HG02763 (cell line): ENCODE measurements at regions not wholly inside any gene's neighbourhood (a gene's known extent, or its start where the extent isn't known, plus 50 kb on each side); places are given as distances from the start of the nearest gene placed in this dataset.
"Not testable (repeated sequence)": the region's sequence is repeated elsewhere in the genome, so short reads cannot be mapped to it uniquely, and the experiment has no call there.

Source experiments
- ATAC-seq: cut with Tn5 transposase; IDR thresholded peaks from one replicate; pipeline ENCODE4 v1.9.1; 2021; ENCODE audit warnings: mild to moderate bottlenecking, moderate library complexity; ENCODE audit not compliant: unreplicated experiment

DNA sequence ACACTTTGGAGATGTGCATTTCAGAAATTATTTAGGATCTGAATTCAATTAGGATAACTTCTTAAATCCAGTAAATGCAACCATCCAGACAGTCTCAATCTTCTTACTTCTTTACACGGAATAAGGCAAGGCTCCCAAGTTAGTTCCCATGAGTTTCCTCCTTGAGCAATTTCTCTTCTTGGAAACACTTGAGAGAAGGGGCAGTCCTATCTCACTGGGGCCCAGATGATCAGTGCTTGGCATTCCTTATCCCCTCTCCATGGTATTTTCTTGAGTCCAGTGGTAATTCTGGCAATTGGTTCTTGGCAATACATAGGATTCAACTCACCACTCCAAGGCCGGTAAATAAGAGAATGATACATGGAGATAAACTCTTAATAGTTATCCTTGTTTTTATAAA, 87.1 kb upstream of the PTHLH start:
- ATAC-seq = no peak

- ATAC-seq = no peak
Observed at GRCh38 chr12:28060871-28061270, 88.3 kb upstream of the PTHLH start.

DNA sequence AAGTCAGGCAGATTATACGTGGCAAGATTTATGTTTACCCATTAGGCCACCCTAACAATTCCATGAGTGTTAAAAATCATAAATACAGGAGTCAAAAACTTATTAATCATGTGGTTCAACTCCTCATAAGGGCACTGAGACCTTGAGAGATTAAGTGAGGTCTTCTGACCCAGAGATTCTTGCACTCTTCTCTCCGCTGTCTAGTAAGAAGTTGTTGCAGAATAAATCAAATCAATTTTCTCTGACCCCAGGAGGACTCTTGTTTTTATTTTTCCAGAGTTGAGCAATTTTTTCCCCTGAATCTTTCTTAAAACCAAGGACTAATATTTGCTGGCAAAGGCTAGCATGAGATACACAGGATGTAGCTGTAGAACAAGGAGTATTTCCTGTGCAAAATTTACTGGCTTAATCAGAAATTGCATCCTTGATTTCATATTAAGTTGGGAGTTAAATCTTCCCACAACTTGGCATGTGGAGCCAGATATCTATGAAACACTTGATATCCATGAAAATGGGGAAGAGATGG, 90.9 kb upstream of the PTHLH start:
- no peak for ATAC-seq

DNA sequence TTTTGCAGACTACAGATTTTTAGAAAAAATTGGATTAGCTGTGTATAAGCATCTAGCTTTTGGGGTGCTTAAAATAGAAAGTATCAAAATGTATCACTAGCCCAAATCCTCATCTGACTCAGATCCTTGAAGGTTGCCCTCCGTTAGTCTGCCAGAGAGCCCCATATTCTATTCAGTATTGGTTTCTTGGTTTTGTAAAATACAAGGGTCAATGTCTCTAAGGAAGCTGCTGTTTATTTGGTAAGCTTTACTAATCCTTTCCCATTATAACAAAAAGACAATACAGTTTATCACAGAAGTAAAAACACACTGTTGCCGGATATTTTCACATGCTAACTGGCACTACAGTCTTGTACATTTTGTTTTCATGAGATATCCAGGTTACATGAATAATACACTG, 92.8 kb upstream of the PTHLH start:
- no peak for ATAC-seq

- ATAC-seq = no peak
Observed at GRCh38 chr12:28065889-28066630, 93.5 kb upstream of the PTHLH start.

- ATAC-seq = no peak
Observed at GRCh38 chr12:28066879-28067278, 94.3 kb upstream of the PTHLH start.

- ATAC-seq = no peak
Observed at GRCh38 chr12:28068467-28068866, 95.9 kb upstream of the PTHLH start.

GRCh38 chr12:28079539-28079938, 107.0 kb upstream of the PTHLH start:
- no peak for ATAC-seq

GRCh38 chr12:28082096-28082495, 108.2 kb upstream of the CCDC91 start:
- ATAC-seq = no peak

DNA sequence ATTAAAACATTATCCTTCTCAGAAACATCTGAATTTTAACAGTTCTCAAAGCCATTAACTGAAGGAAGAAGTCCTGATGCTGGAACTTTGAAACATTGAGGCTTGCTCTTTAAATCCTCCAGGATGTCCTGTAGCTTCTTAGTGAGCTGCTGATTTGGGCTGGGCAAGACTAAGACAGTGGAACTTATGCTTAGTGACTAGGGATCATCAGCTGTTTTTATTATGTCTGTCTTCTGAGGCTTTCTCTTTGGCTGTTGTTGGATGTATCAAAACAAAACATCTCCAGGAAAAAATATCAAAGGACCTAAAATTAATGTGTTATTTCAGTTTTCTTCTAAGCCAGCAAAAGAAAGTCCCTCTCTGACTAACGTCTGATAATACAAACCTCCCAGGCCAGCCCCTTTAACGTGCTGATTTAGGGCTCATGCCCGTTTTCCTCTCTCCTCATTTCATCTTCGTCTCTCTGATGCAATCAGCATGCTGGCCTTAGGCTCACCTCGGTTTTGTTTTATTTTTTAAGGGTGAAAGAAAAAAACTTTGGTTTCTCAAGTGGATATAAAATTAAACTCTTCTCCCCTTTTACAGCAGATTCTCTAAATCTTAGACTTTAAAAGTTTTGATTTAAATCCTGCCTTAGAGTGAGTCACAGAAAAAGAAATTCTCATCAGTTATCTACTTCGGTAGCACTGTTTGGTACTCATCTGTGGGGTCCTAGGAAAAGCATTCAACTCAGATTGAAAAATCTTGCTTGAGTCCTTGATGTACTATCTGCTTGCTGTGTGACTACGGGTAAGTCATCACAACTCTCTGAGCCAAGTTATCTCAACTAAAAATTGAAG, 106.2 kb upstream of the CCDC91 start:
- ATAC-seq = no peak

DNA sequence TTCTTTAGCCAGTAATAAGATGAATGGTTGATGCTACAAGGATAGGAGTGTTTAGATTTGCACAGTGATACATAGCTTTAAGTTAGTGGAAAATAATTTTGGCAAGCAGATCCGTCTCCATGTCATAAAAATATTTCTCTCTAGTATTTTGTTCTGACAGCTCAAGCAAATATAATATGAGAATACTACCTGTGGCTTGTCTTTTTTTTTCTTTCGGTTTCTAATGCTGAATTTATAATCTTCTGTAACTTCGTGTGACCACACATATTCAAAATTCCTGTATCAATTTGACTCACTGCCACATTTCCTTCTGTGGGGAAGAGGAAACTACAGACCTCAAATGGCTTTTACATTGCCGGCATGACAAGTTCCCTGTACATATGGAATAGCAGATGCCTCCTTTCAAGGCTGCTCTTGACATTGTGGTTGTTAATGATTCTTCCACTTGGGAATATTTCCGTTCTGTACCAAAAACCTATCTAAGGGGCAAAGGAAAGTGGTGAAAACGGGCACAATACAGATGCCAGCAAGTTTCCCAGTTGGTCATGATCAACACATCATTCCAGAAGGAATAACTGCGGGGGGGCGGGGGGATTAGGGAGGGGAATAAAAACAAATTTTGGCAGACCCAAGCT, 103.6 kb upstream of the CCDC91 start:
- peak; percentile 76 for ATAC-seq

GRCh38 chr12:28088566-28089272, 101.5 kb upstream of the CCDC91 start:
- no peak for ATAC-seq

DNA sequence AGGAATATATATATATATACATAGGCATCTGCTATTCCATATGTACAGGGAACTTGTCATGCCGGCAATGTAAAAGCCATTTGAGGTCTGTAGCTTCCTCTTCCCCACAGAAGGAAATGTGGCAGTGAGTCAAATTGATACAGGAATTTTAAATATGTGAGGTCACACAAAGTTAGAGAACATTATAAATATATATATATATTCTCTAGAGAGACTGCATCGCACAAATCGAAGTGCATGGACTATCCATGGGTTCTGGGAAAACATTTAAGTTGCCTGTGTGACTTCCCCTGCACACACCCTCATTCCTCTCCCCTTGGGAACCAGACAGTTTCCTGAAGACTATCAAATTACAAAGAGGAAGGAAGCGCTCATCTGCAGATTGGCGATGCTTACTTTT, 100.9 kb upstream of the CCDC91 start:
- ATAC-seq = no peak

- no peak for ATAC-seq
Observed at GRCh38 chr12:28090835-28091234, 99.4 kb upstream of the CCDC91 start.

GRCh38 chr12:28092396-28092795, 97.9 kb upstream of the CCDC91 start:
- no peak for ATAC-seq

DNA sequence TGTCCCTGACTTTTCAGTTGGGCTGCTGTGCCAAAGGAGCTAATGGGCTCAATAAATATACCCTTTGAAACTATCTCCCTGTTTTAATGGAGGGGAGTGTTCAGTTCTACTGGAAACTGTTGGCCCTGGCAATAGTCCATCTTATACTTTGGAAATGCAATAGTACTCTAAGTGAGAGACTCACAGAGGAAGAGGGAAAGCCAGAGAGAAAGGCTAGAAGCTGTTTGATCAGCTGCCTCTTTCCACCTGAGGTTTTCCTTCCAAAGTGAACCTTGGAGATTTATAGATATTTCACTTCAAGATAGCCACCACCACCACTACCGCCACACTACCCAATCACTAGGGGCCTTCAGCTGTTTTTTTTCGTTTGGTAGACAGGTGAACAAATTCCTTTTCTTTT, 93.6 kb upstream of the CCDC91 start:
- ATAC-seq = no peak

- ATAC-seq = no peak
Observed at GRCh38 chr12:28097221-28097620, 93.0 kb upstream of the CCDC91 start.

- ATAC-seq = not testable (repeated sequence)
Observed at GRCh38 chr12:28099245-28099644, 91.0 kb upstream of the CCDC91 start.

DNA sequence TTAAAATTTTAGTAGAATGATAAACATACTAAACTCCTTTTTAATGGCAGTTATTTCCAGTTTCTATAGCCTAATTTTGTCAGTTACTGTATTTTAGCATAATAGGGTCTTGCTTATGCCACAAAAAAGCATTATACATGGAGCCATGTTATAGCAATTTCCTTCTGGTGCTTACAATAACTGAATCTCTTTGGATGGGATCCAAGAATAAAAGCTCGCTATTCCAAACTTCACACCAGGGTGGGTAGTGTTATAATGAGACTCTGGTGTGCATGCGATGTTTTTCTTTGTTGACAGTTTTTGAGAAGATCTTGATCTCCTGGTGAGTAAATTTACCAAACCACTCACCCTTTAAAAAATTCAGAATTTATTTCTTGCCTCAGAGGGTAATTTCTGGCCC, 90.4 kb upstream of the CCDC91 start:
- ATAC-seq = no peak

DNA sequence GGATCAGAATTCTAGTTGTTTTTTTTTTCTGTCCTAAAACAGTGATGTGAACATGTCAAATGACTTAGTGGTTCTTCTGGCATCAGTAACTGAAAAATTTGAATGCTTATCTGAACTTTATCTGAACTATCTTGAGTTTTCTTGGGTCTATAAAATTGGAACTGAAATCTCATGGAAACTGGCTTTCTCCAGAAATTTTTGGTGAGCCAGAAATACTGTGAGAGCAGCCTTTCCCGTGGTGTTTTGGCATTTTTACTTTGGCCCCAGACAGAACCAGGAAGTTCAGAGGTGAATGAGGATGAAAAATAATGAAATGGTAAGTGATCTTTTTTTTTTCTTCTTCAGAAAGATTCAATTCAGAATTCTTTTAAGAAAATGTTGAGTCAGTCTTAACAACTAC, 89.5 kb upstream of the CCDC91 start:
- no peak for ATAC-seq

DNA sequence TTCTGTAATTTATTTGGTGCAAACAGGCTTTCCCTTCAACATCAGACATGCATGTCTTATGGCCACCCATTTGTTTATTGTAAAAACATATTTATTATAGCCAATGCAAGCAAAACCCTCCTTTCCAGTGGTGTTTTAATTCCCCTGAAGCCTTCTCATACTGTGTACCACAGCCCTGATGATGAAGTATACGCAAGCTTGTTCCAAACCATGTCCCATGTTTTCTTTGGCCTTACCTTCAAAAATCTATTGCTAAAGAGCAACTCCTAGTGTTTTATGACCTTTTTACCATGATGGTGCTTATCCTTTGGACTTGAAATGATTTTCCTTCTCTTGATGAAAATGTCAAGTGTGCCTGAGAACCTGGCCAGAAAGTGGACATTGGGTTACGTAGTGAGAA, 85.9 kb upstream of the CCDC91 start:
- ATAC-seq = no peak
